ENCODE measurements at regions not wholly inside any gene's neighbourhood (a gene's known extent, or its start where the extent isn't known, plus 50 kb on each side); places are given as distances from the start of the nearest gene placed in this dataset.

DNA sequence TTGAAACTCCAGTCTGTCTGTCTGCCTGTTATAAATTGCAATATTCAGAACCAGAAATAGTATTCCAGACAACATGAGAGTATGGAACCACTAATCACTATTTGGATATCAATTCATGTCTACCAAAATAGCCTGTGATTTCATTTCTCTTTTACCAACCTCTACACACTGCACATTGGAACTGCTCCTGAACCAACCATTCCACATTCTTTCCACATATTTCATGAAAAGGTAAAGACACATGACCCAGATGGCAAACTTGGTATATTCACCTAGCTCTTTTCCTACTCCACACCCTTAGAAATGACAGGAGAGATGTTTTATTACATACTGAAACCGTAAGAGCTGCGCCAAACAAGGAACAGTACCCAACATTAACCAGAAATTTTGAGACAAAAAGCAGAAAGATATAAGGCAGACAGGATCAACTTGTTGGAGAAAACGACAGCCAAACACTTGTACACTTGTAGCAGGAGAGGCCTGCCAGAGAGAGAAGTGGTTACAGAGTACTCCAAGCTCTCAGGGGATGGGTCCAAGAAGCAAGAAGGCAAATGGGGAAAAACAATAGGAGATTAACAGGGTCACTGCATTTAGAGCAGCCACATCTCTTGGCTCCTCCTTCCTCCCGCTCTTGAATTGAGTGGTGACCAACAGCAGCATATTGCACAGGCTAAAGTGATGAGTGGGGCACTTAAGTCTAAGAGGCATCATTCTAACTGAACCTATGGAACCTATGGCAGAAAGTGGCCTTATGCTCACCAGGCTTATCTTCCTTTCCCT, 148.7 kb downstream of the SETD4 start (continued):
- TF ChIP-seq GLIS1 (tag by site-specific recombination; IDR thresholded peaks at IDR 0.05), result no peak
- TF ChIP-seq, protein P1, sequence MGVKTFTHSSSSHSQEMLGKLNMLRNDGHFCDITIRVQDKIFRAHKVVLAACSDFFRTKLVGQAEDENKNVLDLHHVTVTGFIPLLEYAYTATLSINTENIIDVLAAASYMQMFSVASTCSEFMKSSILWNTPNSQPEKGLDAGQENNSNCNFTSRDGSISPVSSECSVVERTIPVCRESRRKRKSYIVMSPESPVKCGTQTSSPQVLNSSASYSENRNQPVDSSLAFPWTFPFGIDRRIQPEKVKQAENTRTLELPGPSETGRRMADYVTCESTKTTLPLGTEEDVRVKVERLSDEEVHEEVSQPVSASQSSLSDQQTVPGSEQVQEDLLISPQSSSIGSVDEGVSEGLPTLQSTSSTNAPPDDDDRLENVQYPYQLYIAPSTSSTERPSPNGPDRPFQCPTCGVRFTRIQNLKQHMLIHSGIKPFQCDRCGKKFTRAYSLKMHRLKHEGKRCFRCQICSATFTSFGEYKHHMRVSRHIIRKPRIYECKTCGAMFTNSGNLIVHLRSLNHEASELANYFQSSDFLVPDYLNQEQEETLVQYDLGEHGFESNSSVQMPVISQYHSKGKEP (tag by site-specific recombination; IDR thresholded peaks at IDR 0.05), result no peak
- TF ChIP-seq KLF10 (tag by site-specific recombination; IDR thresholded peaks at IDR 0.05), result no peak
- no peak for TF ChIP-seq ZNF585B (tag by site-specific recombination; IDR thresholded peaks at IDR 0.05)
- TF ChIP-seq, protein P2, sequence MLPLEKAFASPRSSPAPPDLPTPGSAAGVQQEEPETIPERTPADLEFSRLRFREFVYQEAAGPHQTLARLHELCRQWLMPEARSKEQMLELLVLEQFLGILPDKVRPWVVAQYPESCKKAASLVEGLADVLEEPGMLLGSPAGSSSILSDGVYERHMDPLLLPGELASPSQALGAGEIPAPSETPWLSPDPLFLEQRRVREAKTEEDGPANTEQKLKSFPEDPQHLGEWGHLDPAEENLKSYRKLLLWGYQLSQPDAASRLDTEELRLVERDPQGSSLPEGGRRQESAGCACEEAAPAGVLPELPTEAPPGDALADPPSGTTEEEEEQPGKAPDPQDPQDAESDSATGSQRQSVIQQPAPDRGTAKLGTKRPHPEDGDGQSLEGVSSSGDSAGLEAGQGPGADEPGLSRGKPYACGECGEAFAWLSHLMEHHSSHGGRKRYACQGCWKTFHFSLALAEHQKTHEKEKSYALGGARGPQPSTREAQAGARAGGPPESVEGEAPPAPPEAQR (tag by site-specific recombination; IDR thresholded peaks at IDR 0.05), result no peak
- no peak for TF ChIP-seq HOXA7 (CRISPR knock-in tag; IDR thresholded peaks at IDR 0.05; ENCODE audit: borderline replicate concordance)
- TF ChIP-seq, protein P3, sequence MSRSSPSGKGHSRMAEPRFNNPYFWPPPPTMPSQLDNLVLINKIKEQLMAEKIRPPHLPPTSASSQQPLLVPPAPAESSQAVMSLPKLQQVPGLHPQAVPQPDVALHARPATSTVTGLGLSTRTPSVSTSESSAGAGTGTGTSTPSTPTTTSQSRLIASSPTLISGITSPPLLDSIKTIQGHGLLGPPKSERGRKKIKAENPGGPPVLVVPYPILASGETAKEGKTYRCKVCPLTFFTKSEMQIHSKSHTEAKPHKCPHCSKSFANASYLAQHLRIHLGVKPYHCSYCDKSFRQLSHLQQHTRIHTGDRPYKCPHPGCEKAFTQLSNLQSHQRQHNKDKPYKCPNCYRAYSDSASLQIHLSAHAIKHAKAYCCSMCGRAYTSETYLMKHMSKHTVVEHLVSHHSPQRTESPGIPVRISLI (tag by site-specific recombination; IDR thresholded peaks at IDR 0.05), result no peak
- TF ChIP-seq ZNF837 (tag by site-specific recombination; IDR thresholded peaks at IDR 0.05), result no peak
- TF ChIP-seq ZNF792 (tag by site-specific recombination; IDR thresholded peaks at IDR 0.05), result no peak
- TF ChIP-seq ZSCAN30 (tag by site-specific recombination; IDR thresholded peaks at IDR 0.05), result no peak
- no peak for TF ChIP-seq HOXC10 (CRISPR knock-in tag; IDR thresholded peaks at IDR 0.05)

DNA sequence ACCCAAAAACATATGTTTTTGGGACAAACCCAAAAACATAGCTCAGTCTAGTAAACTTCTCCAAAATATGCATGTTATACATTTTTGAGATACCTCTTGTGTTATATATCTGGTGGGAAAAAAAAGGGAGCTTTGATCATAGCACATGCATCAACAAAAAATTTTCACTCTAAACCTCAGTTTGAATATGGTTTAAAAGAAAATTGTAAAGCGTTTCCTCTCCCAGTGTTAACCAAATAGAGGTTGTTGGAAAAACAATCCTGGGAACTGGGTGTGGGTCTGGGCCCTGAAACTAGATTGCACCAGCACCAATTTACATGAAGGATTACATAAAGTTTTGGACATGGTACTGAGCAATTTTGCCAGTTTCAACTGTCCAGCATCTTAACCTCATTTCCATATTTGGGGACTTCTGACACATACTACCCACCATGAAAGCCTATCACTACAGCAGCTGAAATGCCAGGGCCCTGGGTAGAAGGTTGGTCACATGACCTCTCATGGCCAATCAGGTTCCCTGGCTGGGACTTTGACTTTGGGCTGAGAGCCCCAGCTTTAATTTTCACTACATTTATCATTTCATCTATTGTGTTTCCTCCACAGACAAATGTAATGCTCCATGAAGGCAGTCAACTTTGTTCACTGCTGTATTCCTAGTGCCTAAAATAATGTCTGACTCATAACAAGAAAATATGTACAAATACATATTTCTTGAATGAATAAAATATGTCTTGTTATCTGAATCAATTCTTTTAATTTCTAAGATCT, 150.7 kb downstream of the SETD4 start:
- no peaks in the 10 kb centered on the region for H3K9me3 ChIP-seq (ENCODE audit: control insufficient read depth, insufficient read depth, low read depth, low read length)
- TF ChIP-seq, protein P4, sequence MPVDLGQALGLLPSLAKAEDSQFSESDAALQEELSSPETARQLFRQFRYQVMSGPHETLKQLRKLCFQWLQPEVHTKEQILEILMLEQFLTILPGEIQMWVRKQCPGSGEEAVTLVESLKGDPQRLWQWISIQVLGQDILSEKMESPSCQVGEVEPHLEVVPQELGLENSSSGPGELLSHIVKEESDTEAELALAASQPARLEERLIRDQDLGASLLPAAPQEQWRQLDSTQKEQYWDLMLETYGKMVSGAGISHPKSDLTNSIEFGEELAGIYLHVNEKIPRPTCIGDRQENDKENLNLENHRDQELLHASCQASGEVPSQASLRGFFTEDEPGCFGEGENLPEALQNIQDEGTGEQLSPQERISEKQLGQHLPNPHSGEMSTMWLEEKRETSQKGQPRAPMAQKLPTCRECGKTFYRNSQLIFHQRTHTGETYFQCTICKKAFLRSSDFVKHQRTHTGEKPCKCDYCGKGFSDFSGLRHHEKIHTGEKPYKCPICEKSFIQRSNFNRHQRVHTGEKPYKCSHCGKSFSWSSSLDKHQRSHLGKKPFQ (tag by site-specific recombination; IDR thresholded peaks at IDR 0.05), result no peak
- TF ChIP-seq, protein P5, sequence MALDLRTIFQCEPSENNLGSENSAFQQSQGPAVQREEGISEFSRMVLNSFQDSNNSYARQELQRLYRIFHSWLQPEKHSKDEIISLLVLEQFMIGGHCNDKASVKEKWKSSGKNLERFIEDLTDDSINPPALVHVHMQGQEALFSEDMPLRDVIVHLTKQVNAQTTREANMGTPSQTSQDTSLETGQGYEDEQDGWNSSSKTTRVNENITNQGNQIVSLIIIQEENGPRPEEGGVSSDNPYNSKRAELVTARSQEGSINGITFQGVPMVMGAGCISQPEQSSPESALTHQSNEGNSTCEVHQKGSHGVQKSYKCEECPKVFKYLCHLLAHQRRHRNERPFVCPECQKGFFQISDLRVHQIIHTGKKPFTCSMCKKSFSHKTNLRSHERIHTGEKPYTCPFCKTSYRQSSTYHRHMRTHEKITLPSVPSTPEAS (tag by site-specific recombination; IDR thresholded peaks at IDR 0.05), result no peak
- TF ChIP-seq SCRT1 (tag by site-specific recombination; IDR thresholded peaks at IDR 0.05; ENCODE audit: borderline replicate concordance) (no peak), BCL11A (tag by site-specific recombination; IDR thresholded peaks at IDR 0.05; ENCODE audit: low read depth) (no peak), ZNF132 (tag by site-specific recombination; IDR thresholded peaks at IDR 0.05; ENCODE audit: borderline replicate concordance) (no peak), ZNF24 (tag by site-specific recombination; IDR thresholded peaks at IDR 0.05) (no peak), ZNF239 (tag by site-specific recombination; IDR thresholded peaks at IDR 0.05) (no peak), ZNF596 (tag by site-specific recombination; IDR thresholded peaks at IDR 0.05) (no peak), ZNF416 (tag by site-specific recombination; IDR thresholded peaks at IDR 0.05) (no peak), ZBTB17 (tag by site-specific recombination; IDR thresholded peaks at IDR 0.05) (no peak), WT1 (tag by site-specific recombination; IDR thresholded peaks at IDR 0.05) (no peak), ZNF621 (tag by site-specific recombination; IDR thresholded peaks at IDR 0.05) (no peak)
- TF ChIP-seq, protein P6, sequence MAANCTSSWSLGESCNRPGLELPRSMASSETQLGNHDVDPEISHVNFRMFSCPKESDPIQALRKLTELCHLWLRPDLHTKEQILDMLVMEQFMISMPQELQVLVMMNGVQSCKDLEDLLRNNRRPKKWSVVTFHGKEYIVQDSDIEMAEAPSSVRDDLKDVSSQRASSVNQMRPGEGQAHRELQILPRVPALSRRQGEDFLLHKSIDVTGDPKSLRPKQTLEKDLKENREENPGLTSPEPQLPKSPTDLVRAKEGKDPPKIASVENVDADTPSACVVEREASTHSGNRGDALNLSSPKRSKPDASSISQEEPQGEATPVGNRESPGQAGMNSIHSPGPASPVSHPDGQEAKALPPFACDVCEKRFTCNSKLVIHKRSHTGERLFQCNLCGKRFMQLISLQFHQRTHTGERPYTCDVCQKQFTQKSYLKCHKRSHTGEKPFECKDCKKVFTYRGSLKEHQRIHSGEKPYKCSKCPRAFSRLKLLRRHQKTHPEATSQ (tag by site-specific recombination; IDR thresholded peaks at IDR 0.05), result no peak
- POLR2A ChIA-PET, result no interaction called here
- no peaks in the 10 kb centered on the region for H3K4me1 ChIP-seq (ENCODE audit: control insufficient read depth, insufficient read depth, low read length)
- CTCF ChIA-PET, result interaction anchor here (0.6 to 0.7 kb wide), 3 partner anchors 104 to 280 kb away, joined by 3 read pairs; no protein-coding TSS in a partner anchor
- no peak overlapping the region for H3K4me3 ChIP-seq (ENCODE audit: low read depth, low read length)
- no peaks in the 10 kb centered on the region for H3K36me3 ChIP-seq (ENCODE audit: control insufficient read depth in 2 of 2, insufficient read depth in 1 of 2, low read length in 2 of 2)
- H3K27ac ChIP-seq (ENCODE audit: extremely low read depth, low read depth, low read length), result no peak overlapping the region

Data from HEK293 (cell line).